HL-60/S4 (cell line): ENCODE measurements at regions not wholly inside any gene's neighbourhood (a gene's known extent, or its start where the extent isn't known, plus 50 kb on each side); places are given as distances from the start of the nearest gene placed in this dataset.

Source experiments
- in situ Hi-C: fragments of 300-500 bp; cut with MboI; formaldehyde crosslinking; loops from 2 replicates; pipeline ENCODE4 v1.14.3; 2022; ENCODE audit warnings: low sequenced_read_pairs

- in situ Hi-C loops = no loop called here
Measured at GRCh38 chr12:113688313-113688712, 216.6 kb upstream of the LHX5 start.

GRCh38 chr12:113684908-113685782, 213.5 kb upstream of the LHX5 start:
- in situ Hi-C loops = no loop called here

- in situ Hi-C loops = no loop called here
Measured at GRCh38 chr12:113684053-113684907, 212.6 kb upstream of the LHX5 start.

GRCh38 chr12:113683574-113683973, 211.9 kb upstream of the LHX5 start:
- in situ Hi-C loops = no loop called here

- in situ Hi-C loops = no loop called here
Measured at GRCh38 chr12:113680868-113681267, 209.2 kb upstream of the LHX5 start.

- in situ Hi-C loops = no loop called here
Measured at GRCh38 chr12:113678223-113679119, 206.8 kb upstream of the LHX5 start.

- in situ Hi-C loops = no loop called here
Measured at GRCh38 chr12:113676547-113676946, 204.9 kb upstream of the LHX5 start.

- in situ Hi-C loops = no loop called here
Measured at GRCh38 chr12:113676117-113676516, 204.4 kb upstream of the LHX5 start.

- in situ Hi-C loops = no loop called here
Measured at GRCh38 chr12:113674996-113675395, 203.3 kb upstream of the LHX5 start.

GRCh38 chr12:113674302-113674701, 202.6 kb upstream of the LHX5 start:
- in situ Hi-C loops = no loop called here

GRCh38 chr12:113673458-113674238, 202.0 kb upstream of the LHX5 start:
- in situ Hi-C loops = no loop called here

- in situ Hi-C loops = no loop called here
Measured at GRCh38 chr12:113670742-113671141, 199.1 kb upstream of the LHX5 start.

GRCh38 chr12:113667676-113668356, 196.1 kb upstream of the LHX5 start:
- in situ Hi-C loops = no loop called here

- in situ Hi-C loops = no loop called here
Measured at GRCh38 chr12:113667095-113667494, 195.4 kb upstream of the LHX5 start.

- in situ Hi-C loops = no loop called here
Measured at GRCh38 chr12:113666223-113666622, 194.6 kb upstream of the LHX5 start.

GRCh38 chr12:113665457-113665856, 193.8 kb upstream of the LHX5 start:
- in situ Hi-C loops = no loop called here

GRCh38 chr12:113664224-113664681, 192.6 kb upstream of the LHX5 start:
- in situ Hi-C loops = no loop called here

GRCh38 chr12:113663396-113663795, 191.7 kb upstream of the LHX5 start:
- in situ Hi-C loops = no loop called here

GRCh38 chr12:113660936-113661335, 189.3 kb upstream of the LHX5 start:
- in situ Hi-C loops = no loop called here
